ENCODE measurements at regions not wholly inside any gene's neighbourhood (a gene's known extent, or its start where the extent isn't known, plus 50 kb on each side); places are given as distances from the start of the nearest gene placed in this dataset.

DNA sequence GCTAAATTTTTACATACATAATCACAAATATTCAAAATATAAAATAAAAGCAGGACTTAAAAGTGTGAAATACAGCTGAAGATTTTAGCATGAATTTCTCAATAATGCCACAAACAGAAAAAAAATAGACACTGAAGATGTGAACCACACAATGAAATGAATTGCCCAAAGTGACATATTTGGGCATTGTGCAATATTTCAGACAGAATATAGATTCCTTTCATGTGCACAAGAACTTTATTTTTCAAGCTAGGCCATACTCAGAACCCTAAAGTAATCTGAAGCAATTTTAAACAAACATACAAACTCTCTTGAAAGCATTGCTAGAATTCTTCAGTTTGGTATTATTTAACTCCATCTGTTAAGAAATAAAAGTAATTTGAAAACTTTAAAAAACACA lies 764.1 kb downstream of the STIM2 start (continued):
- TF ChIP-seq ZNF114 (CRISPR knock-in tag; IDR thresholded peaks at IDR 0.05) (no peak), CREB1 (CRISPR knock-in tag; IDR thresholded peaks at IDR 0.05; ENCODE audit: low read depth) (no peak), ZNF331 (CRISPR knock-in tag; IDR thresholded peaks at IDR 0.05; ENCODE audit: low read depth) (no peak)

DNA sequence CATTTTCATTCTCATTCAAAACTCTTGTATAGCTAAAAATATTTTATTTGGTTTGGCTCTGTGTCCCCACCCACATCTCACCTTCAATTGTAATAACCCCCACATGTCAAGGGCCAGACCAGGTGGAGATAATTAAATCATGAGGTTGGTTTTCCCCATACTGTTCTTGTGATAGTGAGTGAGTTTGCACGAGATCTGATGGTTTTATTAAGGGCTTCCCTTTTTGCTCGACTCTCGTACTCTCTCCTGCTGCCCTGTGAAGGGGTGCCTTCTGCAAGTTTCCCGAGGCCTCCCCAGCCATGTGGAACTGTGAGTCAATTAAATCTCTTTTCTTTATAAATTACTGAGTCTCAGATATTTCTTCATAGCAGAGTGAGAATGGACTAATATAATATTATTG lies 768.0 kb downstream of the STIM2 start:
- no peaks in the 10 kb centered on the region for H3K4me1 ChIP-seq (ENCODE audit: insufficient read depth)
- no peaks in the 10 kb centered on the region for H3K79me2 ChIP-seq (replicated peaks; ENCODE audit: insufficient read depth)
- Mint-ChIP-seq H3K27ac (no peak overlapping the region; the same call in 1 of the 2 replicates), H3K27me3 (ENCODE audit: insufficient read depth, low read depth, poor library complexity) (no peaks in the 10 kb centered on the region), H3K9me3 (no peaks in the 10 kb centered on the region), H3K4me1 (no peaks in the 10 kb centered on the region), H3K36me3 (ENCODE audit: low read depth) (no peaks in the 10 kb centered on the region), H3K4me3 (no peak overlapping the region)
- no peaks in the 10 kb centered on the region for H4K20me1 ChIP-seq (replicated peaks; ENCODE audit: insufficient read depth)
- H3K4me3 ChIP-seq, result no peak overlapping the region
- H3K27me3 ChIP-seq (ENCODE audit: insufficient read depth), result no peaks in the 10 kb centered on the region
- no peaks in the 10 kb centered on the region for H3K36me3 ChIP-seq (ENCODE audit: insufficient read depth)
- TF ChIP-seq STAT1 (IDR thresholded peaks at IDR 0.05; ENCODE audit: unreplicated experiment), result no peak
- no peak overlapping the region for H2AFZ ChIP-seq
- H3K9me2 ChIP-seq (ENCODE audit: insufficient read depth), result no peaks in the 10 kb centered on the region
- DNase-seq (ENCODE audit: low spot score) (no peak), ATAC-seq (no peak)
- H3K4me2 ChIP-seq, result no peak overlapping the region
- no peaks in the 10 kb centered on the region for H3F3A ChIP-seq (replicated peaks; ENCODE audit: low read depth)
- H3K27ac ChIP-seq (ENCODE audit: low read depth), result no peak overlapping the region

DNA sequence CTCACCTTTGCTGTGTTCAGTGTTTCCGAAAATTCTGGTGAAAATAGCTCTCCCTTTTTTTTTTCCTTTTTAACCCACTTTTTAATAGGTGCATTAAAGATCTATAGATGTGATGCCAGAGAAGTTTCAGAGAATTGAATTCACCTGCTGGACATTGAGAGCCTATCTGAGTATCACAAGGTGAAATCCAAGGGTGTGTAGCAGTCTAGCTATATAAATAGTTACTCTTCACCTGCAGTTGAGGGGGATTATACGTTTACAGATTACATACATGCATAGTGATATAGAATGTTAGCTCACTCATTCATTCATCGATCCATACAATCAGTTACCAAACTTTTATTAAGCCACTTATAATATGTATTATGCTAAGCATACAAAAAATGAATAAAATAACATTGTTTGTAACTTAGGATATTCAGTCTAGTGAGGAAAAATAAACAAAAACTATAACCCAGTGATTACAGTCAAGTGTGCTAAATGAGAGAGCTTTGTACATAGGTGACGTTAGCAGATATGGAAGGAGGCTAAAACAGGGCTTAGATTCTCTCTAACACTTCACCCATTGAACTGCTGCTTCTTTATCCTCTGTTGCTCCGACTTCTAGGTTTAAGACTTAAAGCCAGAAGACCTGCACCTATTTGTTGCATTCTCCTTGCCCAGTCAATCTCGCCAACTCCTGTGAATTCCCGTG lies 769.0 kb downstream of the STIM2 start:
- H3K27ac ChIP-seq (ENCODE audit: low read depth), result no peak overlapping the region
- no peaks in the 10 kb centered on the region for H3K4me1 ChIP-seq (ENCODE audit: insufficient read depth)
- no peaks in the 10 kb centered on the region for H3F3A ChIP-seq (replicated peaks; ENCODE audit: low read depth)
- Mint-ChIP-seq H3K27me3 (ENCODE audit: insufficient read depth, low read depth, poor library complexity) (no peaks in the 10 kb centered on the region), H3K27ac (no peak overlapping the region), H3K9me3 (no peaks in the 10 kb centered on the region), H3K36me3 (ENCODE audit: low read depth) (no peaks in the 10 kb centered on the region), H3K4me3 (no peak overlapping the region), H3K4me1 (no peaks in the 10 kb centered on the region)
- H3K9me2 ChIP-seq (ENCODE audit: insufficient read depth), result no peaks in the 10 kb centered on the region
- no peaks in the 10 kb centered on the region for H3K36me3 ChIP-seq (ENCODE audit: insufficient read depth)
- ATAC-seq (no peak), DNase-seq (ENCODE audit: low spot score) (no peak)
- no peaks in the 10 kb centered on the region for H3K79me2 ChIP-seq (replicated peaks; ENCODE audit: insufficient read depth)
- no peak for TF ChIP-seq REST (IDR thresholded peaks at IDR 0.05; ENCODE audit: unreplicated experiment)
- no peaks in the 10 kb centered on the region for H4K20me1 ChIP-seq (replicated peaks; ENCODE audit: insufficient read depth)
- no peak overlapping the region for H2AFZ ChIP-seq
- no peaks in the 10 kb centered on the region for H3K27me3 ChIP-seq (ENCODE audit: insufficient read depth)
- no peak overlapping the region for H3K4me3 ChIP-seq
- no peak overlapping the region for H3K4me2 ChIP-seq
